Stimulated activated effector memory CD8-positive, alpha-beta T cell treated with anti-CD3 and anti-CD28 coated beads, Interleukin-12 subunit alpha, Interleukin-12 subunit beta, amount 100 ng/mL, for 72 hours (primary cell): ENCODE measurements at regions not wholly inside any gene's neighbourhood (a gene's known extent, or its start where the extent isn't known, plus 50 kb on each side); places are given as distances from the start of the nearest gene placed in this dataset.
"Not testable (repeated sequence)": the region's sequence is repeated elsewhere in the genome, so short reads cannot be mapped to it uniquely, and the experiment has no call there.

Source experiments
- ATAC-seq: fragments of 150-1000 bp; cut with Tn5 transposase; 2 replicates; pipeline ENCODE4 v1.10.0; 2021
- DNase-seq, 2 donors: peaks; one replicate each; pipeline ENCODE4 v3.0.0; 2021 to 2022; ENCODE audit warnings: low spot score in 2 of 2
- H3K27ac Mint-ChIP-seq: one replicate; pipeline ENCODE4 v1.8.0; 2022; ENCODE audit warnings: mild to moderate bottlenecking, mixed read lengths
- H3K36me3 Mint-ChIP-seq: one replicate; pipeline ENCODE4 v1.8.0; 2022; ENCODE audit warnings: mild to moderate bottlenecking, mixed read lengths
- H3K4me1 Mint-ChIP-seq: one replicate; pipeline ENCODE4 v1.8.0; 2022; ENCODE audit warnings: mixed read lengths
- H3K4me3 Mint-ChIP-seq: one replicate; pipeline ENCODE4 v1.8.0; 2022; ENCODE audit warnings: mild to moderate bottlenecking, mixed read lengths
- H3K9me3 Mint-ChIP-seq: one replicate; pipeline ENCODE4 v1.8.0; 2022; ENCODE audit warnings: mixed read lengths

- no peak overlapping the region for H3K27ac Mint-ChIP-seq
Observed at GRCh38 chr2:38491436-38491835, 111.3 kb downstream of the HNRNPLL start.

GRCh38 chr2:38489846-38490245 is 112.8 kb upstream of the ATL2 start:
- Mint-ChIP-seq H3K36me3 (no peaks in the 10 kb centered on the region), H3K27ac (no peak overlapping the region), H3K9me3 (no peaks in the 10 kb centered on the region), H3K4me1 (no peaks in the 10 kb centered on the region), H3K4me3 (no peak overlapping the region)
- DNase-seq = no peak
- ATAC-seq = no peak

More at GRCh38 chr2:38491436-38491835, 111.3 kb downstream of the HNRNPLL start:
- DNase-seq (no peak), ATAC-seq (no peak)
- no peaks in the 10 kb centered on the region for H3K36me3 Mint-ChIP-seq
- H3K4me3 Mint-ChIP-seq = no peak overlapping the region
- H3K4me1 Mint-ChIP-seq = no peaks in the 10 kb centered on the region
- H3K9me3 Mint-ChIP-seq = no peaks in the 10 kb centered on the region

GRCh38 chr2:38487852-38488251 is 110.8 kb upstream of the ATL2 start:
- Mint-ChIP-seq H3K4me3 (no peak overlapping the region), H3K4me1 (peaks cover 5% of the 10 kb centered on the region), H3K27ac (no peak overlapping the region), H3K36me3 (no peaks in the 10 kb centered on the region), H3K9me3 (no peaks in the 10 kb centered on the region)
- no peak for ATAC-seq
- no peak for DNase-seq

GRCh38 chr2:38486213-38487026 is 109.3 kb upstream of the ATL2 start:
- Mint-ChIP-seq H3K27ac (no peak overlapping the region), H3K4me3 (no peak overlapping the region), H3K4me1 (peaks cover 5% of the 10 kb centered on the region), H3K36me3 (no peaks in the 10 kb centered on the region), H3K9me3 (no peaks in the 10 kb centered on the region)
- DNase-seq = no peak
- no peak for ATAC-seq

GRCh38 chr2:38485734-38486133 is 108.7 kb upstream of the ATL2 start:
- Mint-ChIP-seq H3K27ac (no peak overlapping the region), H3K36me3 (no peaks in the 10 kb centered on the region), H3K4me3 (no peak overlapping the region), H3K9me3 (peaks cover 2% of the 10 kb centered on the region), H3K4me1 (peaks cover 5% of the 10 kb centered on the region)
- ATAC-seq (no peak), DNase-seq (no peak)

- H3K27ac Mint-ChIP-seq = no peak overlapping the region
Observed at GRCh38 chr2:38484957-38485356, 107.9 kb upstream of the ATL2 start.

GRCh38 chr2:38483776-38484501 is 106.9 kb upstream of the ATL2 start:
- Mint-ChIP-seq H3K4me1 (peaks cover 5% of the 10 kb centered on the region), H3K4me3 (no peak overlapping the region), H3K27ac (no peak overlapping the region), H3K9me3 (peaks cover 6% of the 10 kb centered on the region), H3K36me3 (no peaks in the 10 kb centered on the region)
- ATAC-seq (peak; percentile 40), DNase-seq (no peak)

More at GRCh38 chr2:38484957-38485356, 107.9 kb upstream of the ATL2 start:
- Mint-ChIP-seq H3K4me3 (no peak overlapping the region), H3K4me1 (peaks cover 5% of the 10 kb centered on the region), H3K9me3 (peaks cover 6% of the 10 kb centered on the region), H3K36me3 (no peaks in the 10 kb centered on the region)
- no peak for ATAC-seq
- no peak for DNase-seq

- not testable (repeated sequence) for H3K9me3 Mint-ChIP-seq, H3K4me1 Mint-ChIP-seq, ATAC-seq, H3K36me3 Mint-ChIP-seq, H3K4me3 Mint-ChIP-seq, H3K27ac Mint-ChIP-seq, DNase-seq
Observed at GRCh38 chr2:38482710-38483109, 105.6 kb upstream of the ATL2 start.

GRCh38 chr2:38480617-38481016 is 103.5 kb upstream of the ATL2 start:
- no peak for ATAC-seq
- Mint-ChIP-seq H3K27ac (no peak overlapping the region), H3K4me1 (peaks cover 8% of the 10 kb centered on the region), H3K4me3 (no peak overlapping the region), H3K36me3 (no peaks in the 10 kb centered on the region), H3K9me3 (peaks cover 6% of the 10 kb centered on the region)
- no peak for DNase-seq

GRCh38 chr2:38477006-38477405 is 99.9 kb upstream of the ATL2 start:
- Mint-ChIP-seq H3K36me3 (no peaks in the 10 kb centered on the region), H3K4me3 (no peak overlapping the region), H3K4me1 (peaks cover 32% of the 10 kb centered on the region), H3K27ac (no peak overlapping the region), H3K9me3 (peaks cover 6% of the 10 kb centered on the region)
- no peak for ATAC-seq
- no peak for DNase-seq

GRCh38 chr2:38475567-38475881 is 98.5 kb upstream of the ATL2 start:
- DNase-seq = no peak

GRCh38 chr2:38474715-38475566 is 97.9 kb upstream of the ATL2 start:
- Mint-ChIP-seq H3K27ac (no peak overlapping the region), H3K4me3 (no peak overlapping the region), H3K36me3 (no peaks in the 10 kb centered on the region), H3K9me3 (no peaks in the 10 kb centered on the region), H3K4me1 (peaks cover 32% of the 10 kb centered on the region)
- ATAC-seq = peak; percentile 90
- peak in 1 of 2 donors; percentile 59 for DNase-seq

More at GRCh38 chr2:38475567-38475881, 98.5 kb upstream of the ATL2 start:
- no peak for ATAC-seq
- Mint-ChIP-seq H3K9me3 (peaks cover 2% of the 10 kb centered on the region), H3K36me3 (no peaks in the 10 kb centered on the region), H3K27ac (no peak overlapping the region), H3K4me1 (peaks cover 32% of the 10 kb centered on the region), H3K4me3 (no peak overlapping the region)

- H3K9me3 Mint-ChIP-seq = no peaks in the 10 kb centered on the region
- DNase-seq = peak; percentile 7 to 57
- peak overlapping the region; percentile 28 for H3K4me3 Mint-ChIP-seq
- H3K4me1 Mint-ChIP-seq = peaks cover 32% of the 10 kb centered on the region
- no peak overlapping the region for H3K27ac Mint-ChIP-seq
- peak; percentile 74 for ATAC-seq
- H3K36me3 Mint-ChIP-seq = no peaks in the 10 kb centered on the region
Observed at GRCh38 chr2:38474021-38474456, 97.0 kb upstream of the ATL2 start.

GRCh38 chr2:38473333-38474005 is 96.4 kb upstream of the ATL2 start:
- H3K27ac Mint-ChIP-seq = peak overlapping the region; percentile 16
- no peaks in the 10 kb centered on the region for H3K9me3 Mint-ChIP-seq
- H3K4me3 Mint-ChIP-seq = peak overlapping the region; percentile 28

GRCh38 chr2:38470115-38470514 is 93.0 kb upstream of the ATL2 start:
- no peak for DNase-seq
- no peaks in the 10 kb centered on the region for H3K36me3 Mint-ChIP-seq
- H3K9me3 Mint-ChIP-seq = no peaks in the 10 kb centered on the region
- ATAC-seq = no peak
- no peak overlapping the region for H3K4me3 Mint-ChIP-seq
- H3K27ac Mint-ChIP-seq = no peak overlapping the region
- H3K4me1 Mint-ChIP-seq = peaks cover 30% of the 10 kb centered on the region

More at GRCh38 chr2:38473333-38474005, 96.4 kb upstream of the ATL2 start:
- Mint-ChIP-seq H3K4me1 (peaks cover 32% of the 10 kb centered on the region), H3K36me3 (no peaks in the 10 kb centered on the region)
- ATAC-seq (peak; percentile 52), DNase-seq (no peak)
